Naive thymus-derived CD8-positive, alpha-beta T cell (primary cell): ENCODE measurements at regions not wholly inside any gene's neighbourhood (a gene's known extent, or its start where the extent isn't known, plus 50 kb on each side); places are given as distances from the start of the nearest gene placed in this dataset.
"Not testable (repeated sequence)": the region's sequence is repeated elsewhere in the genome, so short reads cannot be mapped to it uniquely, and the experiment has no call there.

ENCODE experiments used
- ATAC-seq, 2 donors: fragments of 150-1000 bp; cut with Tn5 transposase in 1 of 2; sonication (Bioruptor Pico), chemical (Tn5 transposase) in 1 of 2; 1 replicate in 1 of 2; 2 replicates in 1 of 2; pipeline ENCODE4 v1.10.0; 2021; ENCODE audit warnings: mild to moderate bottlenecking in 2 of 2, moderate library complexity in 2 of 2
- POLR2A ChIA-PET: fragments of 350-600 bp; sonication (Branson Sonifier 250); formaldehyde crosslinking; loops from one replicate; lab custom pipeline; 2021; ENCODE audit warnings: antibody characterized with exemption; lab: Charles Lee
- DNase-seq, 10 donors: peaks; one replicate each; pipeline versions ENCODE4 v3.0.0 to v3.0.0-alpha.2; 2020 to 2022
- H3K27ac Mint-ChIP-seq, 10 donors: one replicate each; pipeline ENCODE4 v1.8.0; 2020 to 2022; ENCODE audit warnings: mild to moderate bottlenecking in 10 of 10, mixed read lengths in 10 of 10, moderate library complexity in 4 of 10, inconsistent platforms in 1 of 10
- H3K27me3 Mint-ChIP-seq, 5 donors: one replicate each; pipeline ENCODE4 v1.8.0; 2021 to 2022; ENCODE audit warnings: mixed read lengths in 5 of 5
- H3K36me3 Mint-ChIP-seq, 3 donors: one replicate each; pipeline ENCODE4 v1.8.0; 2020 to 2022; ENCODE audit warnings: mixed read lengths in 3 of 3, mild to moderate bottlenecking in 2 of 3, inconsistent platforms in 1 of 3
- H3K4me1 Mint-ChIP-seq, 4 donors: one replicate each; pipeline ENCODE4 v1.8.0; 2021 to 2022; ENCODE audit warnings: mixed read lengths in 4 of 4
- H3K4me3 Mint-ChIP-seq, 10 donors: one replicate each; pipeline ENCODE4 v1.8.0; 2020 to 2022; ENCODE audit warnings: mild to moderate bottlenecking in 10 of 10, mixed read lengths in 10 of 10, moderate library complexity in 6 of 10, inconsistent platforms in 1 of 10
- H3K9me3 Mint-ChIP-seq, 9 donors: one replicate each; pipeline ENCODE4 v1.8.0; 2020 to 2022; ENCODE audit warnings: mixed read lengths in 9 of 9, mild to moderate bottlenecking in 3 of 9, inconsistent platforms in 1 of 9, moderate library complexity in 1 of 9

GRCh38 chr11:116348226-116348625 lies 424.6 kb downstream of the BUD13 start:
- H3K4me1 Mint-ChIP-seq = no peaks in the 10 kb centered on the region
- DNase-seq = no peak
- H3K36me3 Mint-ChIP-seq = peaks cover 0 to 6% (median 0%) of the 10 kb centered on the region in 3 donors
- H3K27ac Mint-ChIP-seq = no peak overlapping the region
- H3K4me3 Mint-ChIP-seq = no peak overlapping the region
- no peak for ATAC-seq
- H3K9me3 Mint-ChIP-seq = peaks cover 0 to 42% (median 12%) of the 10 kb centered on the region in 9 donors
- H3K27me3 Mint-ChIP-seq = peaks cover 0 to 20% (median 0%) of the 10 kb centered on the region in 5 donors
- POLR2A ChIA-PET = no interaction called here

GRCh38 chr11:116345575-116345974 lies 427.2 kb downstream of the BUD13 start:
- Mint-ChIP-seq H3K9me3 (peaks cover 0 to 31% (median 12%) of the 10 kb centered on the region in 9 donors), H3K4me1 (no peaks in the 10 kb centered on the region), H3K4me3 (no peak overlapping the region), H3K27ac (no peak overlapping the region), H3K36me3 (peaks cover 0 to 6% (median 0%) of the 10 kb centered on the region in 3 donors), H3K27me3 (peaks cover 0 to 20% (median 0%) of the 10 kb centered on the region in 5 donors)
- POLR2A ChIA-PET = no interaction called here
- ATAC-seq (no peak), DNase-seq (no peak)

GRCh38 chr11:116344601-116345000 lies 428.2 kb downstream of the BUD13 start:
- Mint-ChIP-seq H3K36me3 (peaks cover 0 to 6% (median 0%) of the 10 kb centered on the region in 3 donors), H3K9me3 (peaks cover 0 to 30% (median 12%) of the 10 kb centered on the region in 9 donors), H3K4me3 (no peak overlapping the region), H3K27ac (no peak overlapping the region), H3K27me3 (peaks cover 0 to 19% (median 0%) of the 10 kb centered on the region in 5 donors), H3K4me1 (no peaks in the 10 kb centered on the region)
- POLR2A ChIA-PET = no interaction called here
- ATAC-seq (no peak), DNase-seq (no peak)

GRCh38 chr11:116343270-116343669 lies 429.5 kb downstream of the BUD13 start:
- H3K27me3 Mint-ChIP-seq = peaks cover 0 to 10% (median 0%) of the 10 kb centered on the region in 5 donors
- POLR2A ChIA-PET = no interaction called here
- DNase-seq = no peak
- H3K4me3 Mint-ChIP-seq = no peak overlapping the region
- peaks cover 0 to 16% (median 7%) of the 10 kb centered on the region in 9 donors for H3K9me3 Mint-ChIP-seq
- H3K27ac Mint-ChIP-seq = no peak overlapping the region
- peaks cover 0 to 6% (median 0%) of the 10 kb centered on the region in 3 donors for H3K36me3 Mint-ChIP-seq
- H3K4me1 Mint-ChIP-seq = no peaks in the 10 kb centered on the region
- ATAC-seq = no peak

GRCh38 chr11:116342148-116342547 lies 430.6 kb downstream of the BUD13 start:
- H3K36me3 Mint-ChIP-seq = peaks cover 0 to 6% (median 0%) of the 10 kb centered on the region in 3 donors
- ATAC-seq (no peak), DNase-seq (no peak)
- H3K9me3 Mint-ChIP-seq = peaks cover 1 to 21% (median 5%) of the 10 kb centered on the region in 9 donors
- POLR2A ChIA-PET = no interaction called here
- peaks cover 0 to 7% (median 1%) of the 10 kb centered on the region in 5 donors for H3K27me3 Mint-ChIP-seq
- H3K4me3 Mint-ChIP-seq = no peak overlapping the region
- no peak overlapping the region for H3K27ac Mint-ChIP-seq
- no peaks in the 10 kb centered on the region for H3K4me1 Mint-ChIP-seq

- no peaks in the 10 kb centered on the region for H3K4me1 Mint-ChIP-seq
- H3K9me3 Mint-ChIP-seq = peaks cover 0 to 19% (median 8%) of the 10 kb centered on the region in 9 donors
- peaks cover 0 to 15% (median 5%) of the 10 kb centered on the region in 5 donors for H3K27me3 Mint-ChIP-seq
- H3K36me3 Mint-ChIP-seq = peaks cover 0 to 4% (median 0%) of the 10 kb centered on the region in 3 donors
- DNase-seq (no peak), ATAC-seq (no peak)
- H3K4me3 Mint-ChIP-seq = no peak overlapping the region
- POLR2A ChIA-PET = no interaction called here
- H3K27ac Mint-ChIP-seq = no peak overlapping the region
Measured at GRCh38 chr11:116339306-116340098, 433.3 kb downstream of the BUD13 start.

GRCh38 chr11:116338500-116338899 lies 434.3 kb downstream of the BUD13 start:
- ATAC-seq, H3K4me1 Mint-ChIP-seq, H3K36me3 Mint-ChIP-seq, DNase-seq, H3K27ac Mint-ChIP-seq, H3K4me3 Mint-ChIP-seq, POLR2A ChIA-PET: not testable (repeated sequence)
- Mint-ChIP-seq H3K9me3 (peaks cover 0 to 19% (median 8%) of the 10 kb centered on the region in 9 donors), H3K27me3 (peaks cover 0 to 15% (median 7%) of the 10 kb centered on the region in 5 donors)

- Mint-ChIP-seq H3K27me3 (peaks cover 0 to 15% (median 7%) of the 10 kb centered on the region in 5 donors), H3K4me1 (no peaks in the 10 kb centered on the region), H3K27ac (no peak overlapping the region), H3K36me3 (peaks cover 0 to 4% (median 0%) of the 10 kb centered on the region in 3 donors), H3K9me3 (peaks cover 0 to 19% (median 8%) of the 10 kb centered on the region in 9 donors), H3K4me3 (no peak overlapping the region)
- no peak for ATAC-seq
- POLR2A ChIA-PET = no interaction called here
- no peak for DNase-seq
Measured at GRCh38 chr11:116336540-116336939, 436.2 kb downstream of the BUD13 start.

- POLR2A ChIA-PET = no interaction called here
- peaks cover 0 to 15% (median 7%) of the 10 kb centered on the region in 5 donors for H3K27me3 Mint-ChIP-seq
- no peak for ATAC-seq
Measured at GRCh38 chr11:116335891-116336290, 436.9 kb downstream of the BUD13 start.

GRCh38 chr11:116335078-116335477 lies 437.7 kb downstream of the BUD13 start:
- Mint-ChIP-seq H3K27ac (no peak overlapping the region), H3K27me3 (peaks cover 0 to 15% (median 7%) of the 10 kb centered on the region in 5 donors), H3K9me3 (peaks cover 0 to 19% (median 5%) of the 10 kb centered on the region in 9 donors), H3K36me3 (peaks cover 0 to 4% (median 0%) of the 10 kb centered on the region in 3 donors), H3K4me3 (no peak overlapping the region), H3K4me1 (no peaks in the 10 kb centered on the region)
- no peak for ATAC-seq
- DNase-seq = no peak
- POLR2A ChIA-PET = no interaction called here

More at GRCh38 chr11:116335891-116336290, 436.9 kb downstream of the BUD13 start:
- no peak for DNase-seq
- H3K9me3 Mint-ChIP-seq = peaks cover 0 to 19% (median 8%) of the 10 kb centered on the region in 9 donors
- H3K36me3 Mint-ChIP-seq = peaks cover 0 to 4% (median 0%) of the 10 kb centered on the region in 3 donors
- no peak overlapping the region for H3K27ac Mint-ChIP-seq
- H3K4me3 Mint-ChIP-seq = no peak overlapping the region
- no peaks in the 10 kb centered on the region for H3K4me1 Mint-ChIP-seq

- Mint-ChIP-seq H3K27ac (no peak overlapping the region), H3K4me3 (no peak overlapping the region), H3K9me3 (peaks cover 0 to 19% (median 5%) of the 10 kb centered on the region in 9 donors), H3K4me1 (no peaks in the 10 kb centered on the region), H3K27me3 (peaks cover 0 to 17% (median 8%) of the 10 kb centered on the region in 5 donors), H3K36me3 (peaks cover 0 to 4% (median 0%) of the 10 kb centered on the region in 3 donors)
- POLR2A ChIA-PET = no interaction called here
- DNase-seq (no peak), ATAC-seq (no peak)
Measured at GRCh38 chr11:116334596-116334995, 438.2 kb downstream of the BUD13 start.

- H3K4me1 Mint-ChIP-seq = no peaks in the 10 kb centered on the region
- ATAC-seq = no peak
- peaks cover 3 to 29% (median 19%) of the 10 kb centered on the region in 5 donors for H3K27me3 Mint-ChIP-seq
- H3K4me3 Mint-ChIP-seq = no peak overlapping the region
- H3K27ac Mint-ChIP-seq = peak overlapping the region in 1 of 10 donors; percentile 33
- H3K9me3 Mint-ChIP-seq = peaks cover 0 to 17% (median 5%) of the 10 kb centered on the region in 9 donors
- peaks cover 0 to 4% (median 0%) of the 10 kb centered on the region in 3 donors for H3K36me3 Mint-ChIP-seq
- POLR2A ChIA-PET = no interaction called here
- no peak for DNase-seq
Measured at GRCh38 chr11:116333001-116333535, 439.7 kb downstream of the BUD13 start.

GRCh38 chr11:116332391-116332790 lies 440.4 kb downstream of the BUD13 start:
- Mint-ChIP-seq H3K9me3 (peaks cover 0 to 14% (median 3%) of the 10 kb centered on the region in 9 donors), H3K4me1 (no peaks in the 10 kb centered on the region), H3K36me3 (peaks cover 0 to 4% (median 0%) of the 10 kb centered on the region in 3 donors), H3K27me3 (peaks cover 3 to 36% (median 19%) of the 10 kb centered on the region in 5 donors), H3K4me3 (no peak overlapping the region), H3K27ac (no peak overlapping the region)
- POLR2A ChIA-PET = no interaction called here
- DNase-seq (no peak), ATAC-seq (no peak)
